SU-DHL-6 (cell line): ENCODE measurements at regions not wholly inside any gene's neighbourhood (a gene's known extent, or its start where the extent isn't known, plus 50 kb on each side); places are given as distances from the start of the nearest gene placed in this dataset.

Source experiments
- CTCF ChIP-seq: fragments of 200-600 bp; sonication (generic); IDR thresholded peaks from one replicate; pipeline ENCODE4 v1.5.1; 2017; ENCODE audit warnings: antibody characterized with exemption, mild to moderate bottlenecking, low read length, moderate library complexity; ENCODE audit not compliant: insufficient read depth, poor library complexity, severe bottlenecking
- EZH2phosphoT487 ChIP-seq: fragments of 200-600 bp; sonication (generic), shearing (Covaris generic); conservative IDR thresholded peaks from 2 replicates; pipeline ENCODE4 v1.6.1; 2018; ENCODE audit warnings: mild to moderate bottlenecking, antibody characterized with exemption, low read length, moderate library complexity, mixed read lengths

- no peak for TF ChIP-seq CTCF
- TF ChIP-seq EZH2phosphoT487 = no peak
Measured at GRCh38 chr19:27684293-27684692, 1528.7 kb downstream of the UQCRFS1 start.
